ENCODE measurements at regions not wholly inside any gene's neighbourhood (a gene's known extent, or its start where the extent isn't known, plus 50 kb on each side); places are given as distances from the start of the nearest gene placed in this dataset.
"Not testable (repeated sequence)": the region's sequence is repeated elsewhere in the genome, so short reads cannot be mapped to it uniquely, and the experiment has no call there.

DNA sequence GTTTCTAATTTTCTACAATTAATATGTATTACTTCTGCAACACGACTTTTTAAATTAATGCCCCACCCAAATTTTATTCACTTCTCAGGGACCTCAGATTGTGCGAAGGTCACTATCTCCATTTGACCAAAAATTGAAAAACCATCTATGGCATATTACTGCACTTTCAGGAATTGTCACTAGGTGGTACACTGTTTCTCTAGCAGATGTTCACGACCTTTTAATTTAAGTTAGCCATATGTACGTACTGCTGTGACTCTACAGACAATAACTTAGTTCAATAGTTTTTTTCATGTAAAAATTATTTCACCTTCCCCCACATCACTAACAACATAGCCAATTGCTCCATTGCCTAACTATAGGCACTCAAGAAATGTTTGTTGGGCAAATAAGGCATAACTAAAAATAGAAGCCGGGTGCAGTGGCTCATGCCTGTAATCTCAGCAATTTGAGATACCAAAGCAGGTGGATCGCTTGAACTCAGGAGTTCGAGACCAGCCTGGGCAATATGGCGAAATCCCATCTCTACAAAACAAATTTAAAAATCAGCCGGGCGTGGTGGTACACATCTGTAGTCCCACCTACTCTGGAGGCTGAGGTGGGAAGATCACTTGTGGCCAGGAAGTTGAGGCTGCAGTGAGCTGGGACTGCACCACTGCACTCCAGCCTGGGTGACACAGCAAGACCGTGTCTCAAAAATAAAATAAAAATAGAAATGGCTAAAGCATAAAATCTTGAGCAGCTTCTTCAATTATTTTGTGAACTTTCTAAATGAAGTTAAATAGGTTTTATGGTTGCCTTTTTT lies 75.7 kb upstream of the PKN2 start:
- TF ChIP-seq, protein P1, sequence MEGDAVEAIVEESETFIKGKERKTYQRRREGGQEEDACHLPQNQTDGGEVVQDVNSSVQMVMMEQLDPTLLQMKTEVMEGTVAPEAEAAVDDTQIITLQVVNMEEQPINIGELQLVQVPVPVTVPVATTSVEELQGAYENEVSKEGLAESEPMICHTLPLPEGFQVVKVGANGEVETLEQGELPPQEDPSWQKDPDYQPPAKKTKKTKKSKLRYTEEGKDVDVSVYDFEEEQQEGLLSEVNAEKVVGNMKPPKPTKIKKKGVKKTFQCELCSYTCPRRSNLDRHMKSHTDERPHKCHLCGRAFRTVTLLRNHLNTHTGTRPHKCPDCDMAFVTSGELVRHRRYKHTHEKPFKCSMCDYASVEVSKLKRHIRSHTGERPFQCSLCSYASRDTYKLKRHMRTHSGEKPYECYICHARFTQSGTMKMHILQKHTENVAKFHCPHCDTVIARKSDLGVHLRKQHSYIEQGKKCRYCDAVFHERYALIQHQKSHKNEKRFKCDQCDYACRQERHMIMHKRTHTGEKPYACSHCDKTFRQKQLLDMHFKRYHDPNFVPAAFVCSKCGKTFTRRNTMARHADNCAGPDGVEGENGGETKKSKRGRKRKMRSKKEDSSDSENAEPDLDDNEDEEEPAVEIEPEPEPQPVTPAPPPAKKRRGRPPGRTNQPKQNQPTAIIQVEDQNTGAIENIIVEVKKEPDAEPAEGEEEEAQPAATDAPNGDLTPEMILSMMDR (IDR thresholded peaks at IDR 0.05; ENCODE audit: low read depth, low read length, missing control alignments) = peak; percentile 56
- Histone ChIP-seq H3K36me3 (replicated peaks) (no peaks in the 10 kb centered on the region), H3K27ac (no peak overlapping the region), H3K4me3 (ENCODE audit: low read depth, low read length) (no peak overlapping the region), H3K27me3 (replicated peaks) (no peaks in the 10 kb centered on the region)
- in situ Hi-C loops (cut with HindIII; ENCODE audit: low pct_ligation_motif_present, low sequenced_read_pairs) = no loop called here
- peak; percentile 11 for DNase-seq

DNA sequence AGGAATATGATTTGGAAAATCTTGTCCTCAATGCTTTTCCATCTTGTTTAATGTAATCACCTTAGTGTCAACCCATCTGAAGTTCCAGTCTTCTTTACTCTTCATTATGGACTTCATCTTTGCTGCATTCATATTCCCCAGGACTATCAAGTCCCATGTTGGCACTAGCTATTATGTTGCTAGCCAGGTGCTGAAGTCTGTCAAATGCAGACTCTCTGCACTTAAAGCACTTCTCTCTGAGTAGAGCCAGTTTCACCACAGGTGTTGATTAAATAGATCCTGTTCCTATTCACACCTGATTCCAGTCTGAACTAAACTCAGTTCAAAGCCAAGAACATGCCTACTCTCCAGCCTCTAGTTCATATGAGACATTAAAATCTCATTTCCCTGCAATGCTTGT lies 75.0 kb upstream of the PKN2 start:
- TF ChIP-seq, protein P1 (IDR thresholded peaks at IDR 0.05; ENCODE audit: low read depth, low read length, missing control alignments) = no peak
- Histone ChIP-seq H3K27me3 (replicated peaks) (no peaks in the 10 kb centered on the region), H3K27ac (no peak overlapping the region), H3K36me3 (replicated peaks) (no peaks in the 10 kb centered on the region), H3K4me3 (ENCODE audit: low read depth, low read length) (no peak overlapping the region)
- in situ Hi-C loops (cut with HindIII; ENCODE audit: low pct_ligation_motif_present, low sequenced_read_pairs) = no loop called here
- DNase-seq = no peak

DNA sequence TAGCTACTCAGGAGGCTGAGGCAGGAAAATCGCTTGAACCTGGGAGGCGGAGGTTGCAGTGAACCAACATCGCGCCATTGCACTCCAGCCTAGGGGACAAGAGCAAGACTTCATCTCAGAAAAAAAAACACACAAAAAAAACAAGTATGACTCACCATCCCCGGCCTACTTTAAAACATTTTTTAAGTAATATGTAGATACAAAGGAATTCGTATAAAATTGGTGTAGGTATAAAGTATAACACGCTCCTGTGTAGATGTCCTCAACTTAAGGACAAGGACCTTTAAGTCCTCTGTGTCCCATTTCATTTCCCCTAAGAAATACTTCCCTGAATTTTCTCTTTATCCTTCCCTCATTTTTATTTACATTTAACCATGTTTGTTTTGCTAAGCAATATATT lies 73.4 kb upstream of the PKN2 start:
- no peak overlapping the region for H3K27ac ChIP-seq
- DNase-seq = no peak
- in situ Hi-C loops (cut with HindIII; ENCODE audit: low pct_ligation_motif_present, low sequenced_read_pairs) = no loop called here
- TF ChIP-seq, protein P1 (IDR thresholded peaks at IDR 0.05; ENCODE audit: low read depth, low read length, missing control alignments) = no peak
- no peaks in the 10 kb centered on the region for H3K36me3 ChIP-seq (replicated peaks)
- H3K27me3 ChIP-seq (replicated peaks) = no peaks in the 10 kb centered on the region
- no peak overlapping the region for H3K4me3 ChIP-seq (ENCODE audit: low read depth, low read length)

DNA sequence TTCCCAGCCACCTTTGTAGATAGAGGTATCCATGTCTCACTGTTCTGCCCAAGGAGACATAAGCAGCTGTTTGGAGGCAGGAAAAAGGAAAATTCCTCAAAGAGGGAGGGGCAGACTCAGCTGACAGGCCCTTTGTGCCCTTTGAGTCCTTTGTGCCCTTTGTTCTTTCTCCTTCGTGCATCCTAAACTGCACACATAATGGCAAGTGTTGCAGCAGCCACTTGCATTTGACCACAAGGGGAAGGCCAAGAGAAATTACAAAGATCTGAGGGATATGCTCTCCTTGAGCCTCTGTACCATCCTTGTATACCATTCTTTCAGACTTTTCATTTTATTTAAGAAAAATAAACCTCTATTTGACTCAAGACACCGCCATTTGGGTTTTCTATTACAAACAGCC lies 71.8 kb upstream of the PKN2 start:
- Histone ChIP-seq H3K36me3 (replicated peaks) (no peaks in the 10 kb centered on the region), H3K27me3 (replicated peaks) (no peaks in the 10 kb centered on the region), H3K27ac (no peak overlapping the region), H3K4me3 (ENCODE audit: low read depth, low read length) (no peak overlapping the region)
- TF ChIP-seq, protein P1 (IDR thresholded peaks at IDR 0.05; ENCODE audit: low read depth, low read length, missing control alignments) = no peak
- no peak for DNase-seq
- in situ Hi-C loops (cut with HindIII; ENCODE audit: low pct_ligation_motif_present, low sequenced_read_pairs) = no loop called here

DNA sequence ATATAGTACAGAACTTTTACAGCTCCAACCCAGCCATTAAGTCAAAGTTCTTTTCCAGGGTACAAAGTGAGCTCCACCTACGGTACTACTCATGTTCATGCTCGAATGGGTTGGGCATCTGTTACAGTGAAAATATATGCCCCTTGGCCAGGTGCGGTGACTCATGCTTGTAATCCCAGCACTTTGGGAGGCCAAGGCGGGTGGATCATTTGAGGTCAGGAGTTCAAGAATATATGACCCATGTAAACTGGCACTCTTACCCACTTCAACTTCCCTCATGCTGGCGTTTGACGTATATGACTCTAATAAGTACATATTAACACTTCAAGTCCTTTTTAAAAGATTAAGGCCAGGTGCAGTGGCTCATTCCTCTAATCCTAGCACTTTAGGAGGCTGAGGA lies 71.3 kb upstream of the PKN2 start:
- no peak for DNase-seq
- no peaks in the 10 kb centered on the region for H3K36me3 ChIP-seq (replicated peaks)
- no peaks in the 10 kb centered on the region for H3K27me3 ChIP-seq (replicated peaks)
- TF ChIP-seq, protein P1 (IDR thresholded peaks at IDR 0.05; ENCODE audit: low read depth, low read length, missing control alignments) = no peak
- no peak overlapping the region for H3K4me3 ChIP-seq (ENCODE audit: low read depth, low read length)
- in situ Hi-C loops (cut with HindIII; ENCODE audit: low pct_ligation_motif_present, low sequenced_read_pairs) = no loop called here
- no peak overlapping the region for H3K27ac ChIP-seq

DNA sequence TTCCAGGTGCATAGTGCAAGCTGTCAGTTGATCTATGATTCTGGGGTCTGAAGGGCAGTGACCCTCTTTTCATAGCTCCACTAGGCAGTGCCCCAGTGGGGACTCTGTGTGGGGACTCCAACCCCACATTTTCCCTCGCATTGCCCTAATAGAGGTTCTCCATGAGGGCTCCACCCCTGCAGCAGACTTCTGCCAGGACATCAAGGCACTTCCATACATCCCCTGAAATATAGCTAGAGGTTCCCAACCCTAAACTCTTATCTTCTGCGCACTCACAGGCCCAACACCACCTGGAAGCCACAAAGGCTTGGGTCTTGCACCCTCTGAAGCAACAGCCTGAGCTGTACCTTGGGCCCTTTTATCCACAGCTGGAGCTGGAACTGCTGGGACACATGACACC lies 65.7 kb upstream of the PKN2 start:
- Histone ChIP-seq H3K27me3 (replicated peaks) (no peaks in the 10 kb centered on the region), H3K4me3 (ENCODE audit: low read depth, low read length) (no peak overlapping the region), H3K27ac (no peak overlapping the region), H3K36me3 (replicated peaks) (no peaks in the 10 kb centered on the region)
- TF ChIP-seq, protein P1 (IDR thresholded peaks at IDR 0.05; ENCODE audit: low read depth, low read length, missing control alignments) = no peak
- in situ Hi-C loops (cut with HindIII; ENCODE audit: low pct_ligation_motif_present, low sequenced_read_pairs) = no loop called here
- no peak for DNase-seq

DNA sequence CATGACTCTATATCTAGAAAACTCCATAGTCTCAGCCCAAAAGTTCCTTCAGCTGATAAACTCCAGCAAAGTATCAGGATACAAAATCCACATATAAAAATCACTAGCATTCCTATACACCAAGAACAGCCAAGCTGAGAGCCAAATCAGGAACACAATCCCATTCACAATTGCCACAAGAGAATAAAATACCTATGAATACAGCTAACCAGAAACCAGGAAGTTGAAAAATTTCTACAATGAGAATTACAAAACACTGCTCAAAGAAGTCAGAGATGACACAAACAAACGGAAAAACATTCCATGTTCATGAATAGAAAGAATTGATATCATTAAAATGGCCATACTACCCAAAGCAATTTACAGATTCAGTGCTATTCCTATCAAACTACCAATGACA lies 61.0 kb upstream of the PKN2 start:
- H3K27ac ChIP-seq; H3K27me3 ChIP-seq (replicated peaks); H3K4me3 ChIP-seq (ENCODE audit: low read depth, low read length); in situ Hi-C loops (cut with HindIII; ENCODE audit: low pct_ligation_motif_present, low sequenced_read_pairs); H3K36me3 ChIP-seq (replicated peaks); DNase-seq: not testable (repeated sequence)

Data from brain microvascular endothelial cell (primary cell).